Urinary bladder (tissue), 3 donors: ENCODE measurements at regions not wholly inside any gene's neighbourhood (a gene's known extent, or its start where the extent isn't known, plus 50 kb on each side); places are given as distances from the start of the nearest gene placed in this dataset.
A peak's percentile ranks its signal among the peaks of the same experiment; 100 is the strongest.

Experiments
- DNase-seq: peaks from one replicate; pipeline ENCODE4 v3.0.0-alpha.2; 2015; ENCODE audit errors: extremely low spot score
- H3K27ac ChIP-seq: one replicate; pipeline ENCODE4 v1.5.1; 2013; ENCODE audit warnings: low read depth, mild to moderate bottlenecking, moderate library complexity
- H3K36me3 ChIP-seq: one replicate; pipeline ENCODE4 v1.6.1; 2013; ENCODE audit warnings: mild to moderate bottlenecking, moderate library complexity; ENCODE audit not compliant: insufficient read depth
- H3K4me1 ChIP-seq: one replicate; pipeline ENCODE4 v1.6.1; 2013; ENCODE audit warnings: mild to moderate bottlenecking, moderate library complexity; ENCODE audit not compliant: insufficient read depth
- H3K4me3 ChIP-seq: one replicate; pipeline ENCODE4 v1.5.1; 2013; ENCODE audit warnings: low read depth, low read length
- WGBS: extraction: QIAGEN DNeasy Blood & Tissue Kit; methylation state at CpG from one replicate; pipeline ENCODE4 v1.1.7; 2013; 5-methylcytosine and 5-hydroxymethylcytosine counted together
- donor health status: healthy with polysubstance abuse.
- donor health status: healthy.

GRCh38 chr1:23622284-23622683 lies 63.0 kb upstream of the ID3 start:
- Histone ChIP-seq H3K36me3 (no peaks in the 10 kb centered on the region), H3K4me1 (no peaks in the 10 kb centered on the region), H3K27ac (no peak overlapping the region), H3K4me3 (no peak overlapping the region)
- DNase-seq = no peak
- WGBS = 94% methylated on average over 4 of the region's 4 CpGs

- 97% methylated on average over 5 of the region's 5 CpGs for WGBS
- DNase-seq = no peak
- H3K4me1 ChIP-seq = no peaks in the 10 kb centered on the region
- H3K36me3 ChIP-seq = no peaks in the 10 kb centered on the region
- H3K27ac ChIP-seq = no peak overlapping the region
- H3K4me3 ChIP-seq = no peak overlapping the region
Measured at GRCh38 chr1:23620605-23621004, 61.3 kb upstream of the ID3 start.

GRCh38 chr1:23619299-23620188 lies 60.2 kb upstream of the ID3 start:
- peak overlapping the region; percentile 29 for H3K4me3 ChIP-seq
- DNase-seq = no peak

GRCh38 chr1:23618586-23619083 lies 59.3 kb upstream of the ID3 start:
- Histone ChIP-seq H3K27ac (no peak overlapping the region), H3K36me3 (no peaks in the 10 kb centered on the region), H3K4me1 (no peaks in the 10 kb centered on the region), H3K4me3 (no peak overlapping the region)
- WGBS = 85% methylated on average over 7 of the region's 7 CpGs
- no peak for DNase-seq

More at GRCh38 chr1:23619299-23620188, 60.2 kb upstream of the ID3 start:
- 9% methylated on average over 58 of the region's 58 CpGs for WGBS
- Histone ChIP-seq H3K36me3 (no peaks in the 10 kb centered on the region), H3K27ac (no peak overlapping the region), H3K4me1 (no peaks in the 10 kb centered on the region)

GRCh38 chr1:23617084-23617521 lies 57.8 kb upstream of the ID3 start:
- H3K36me3 ChIP-seq = no peaks in the 10 kb centered on the region
- H3K4me1 ChIP-seq = no peaks in the 10 kb centered on the region
- WGBS = 73% methylated on average over 8 of the region's 8 CpGs
- H3K27ac ChIP-seq = no peak overlapping the region
- no peak overlapping the region for H3K4me3 ChIP-seq
- no peak for DNase-seq

- WGBS = 92% methylated on average over 5 of the region's 5 CpGs
Measured at GRCh38 chr1:23616292-23616824, 57.1 kb upstream of the ID3 start.

GRCh38 chr1:23615852-23616251 lies 56.6 kb upstream of the ID3 start:
- DNase-seq = no peak
- Histone ChIP-seq H3K4me3 (no peak overlapping the region), H3K4me1 (no peaks in the 10 kb centered on the region), H3K27ac (no peak overlapping the region), H3K36me3 (no peaks in the 10 kb centered on the region)
- WGBS = 79% methylated on average over 3 of the region's 3 CpGs

More at GRCh38 chr1:23616292-23616824, 57.1 kb upstream of the ID3 start:
- Histone ChIP-seq H3K36me3 (no peaks in the 10 kb centered on the region), H3K27ac (no peak overlapping the region), H3K4me3 (no peak overlapping the region), H3K4me1 (no peaks in the 10 kb centered on the region)
- no peak for DNase-seq

- H3K27ac ChIP-seq = no peak overlapping the region
- DNase-seq = no peak
- WGBS = 57% methylated on average over 6 of the region's 6 CpGs
Measured at GRCh38 chr1:23615423-23615822, 56.1 kb upstream of the ID3 start.

GRCh38 chr1:23614032-23614660 lies 54.8 kb upstream of the ID3 start:
- Histone ChIP-seq H3K27ac (no peak overlapping the region), H3K4me3 (no peak overlapping the region), H3K36me3 (no peaks in the 10 kb centered on the region), H3K4me1 (no peaks in the 10 kb centered on the region)
- 85% methylated on average over 8 of the region's 8 CpGs for WGBS
- DNase-seq = no peak

More at GRCh38 chr1:23615423-23615822, 56.1 kb upstream of the ID3 start:
- H3K36me3 ChIP-seq = no peaks in the 10 kb centered on the region
- no peaks in the 10 kb centered on the region for H3K4me1 ChIP-seq
- H3K4me3 ChIP-seq = no peak overlapping the region

GRCh38 chr1:23613191-23614031 lies 54.1 kb upstream of the ID3 start:
- no peak for DNase-seq
- Histone ChIP-seq H3K4me1 (no peaks in the 10 kb centered on the region), H3K4me3 (no peak overlapping the region), H3K36me3 (no peaks in the 10 kb centered on the region), H3K27ac (no peak overlapping the region)
- WGBS = 74% methylated on average over 12 of the region's 12 CpGs

GRCh38 chr1:23611601-23612327 lies 52.5 kb upstream of the ID3 start:
- WGBS = 70% methylated on average over 4 of the region's 4 CpGs

GRCh38 chr1:23610677-23611076 lies 51.4 kb upstream of the ID3 start:
- DNase-seq = no peak
- H3K4me3 ChIP-seq = no peak overlapping the region
- no peaks in the 10 kb centered on the region for H3K36me3 ChIP-seq
- no peaks in the 10 kb centered on the region for H3K4me1 ChIP-seq
- no peak overlapping the region for H3K27ac ChIP-seq
- 90% methylated on average over 1 of the region's 1 CpG for WGBS

More at GRCh38 chr1:23611601-23612327, 52.5 kb upstream of the ID3 start:
- no peak overlapping the region for H3K27ac ChIP-seq
- H3K4me3 ChIP-seq = no peak overlapping the region
- no peak for DNase-seq
- no peaks in the 10 kb centered on the region for H3K36me3 ChIP-seq
- H3K4me1 ChIP-seq = no peaks in the 10 kb centered on the region
